HEK293 (cell line): ENCODE measurements at regions not wholly inside any gene's neighbourhood (a gene's known extent, or its start where the extent isn't known, plus 50 kb on each side); places are given as distances from the start of the nearest gene placed in this dataset.

Experiments
- CTCF ChIP-seq: fragments of 450-650 bp; formaldehyde crosslinking; IDR thresholded peaks from 2 replicates; pipeline ENCODE4 v1.5.1; 2016; ENCODE audit warnings: missing biosample characterization, missing genetic modification characterization
- FEZF1 ChIP-seq: fragments of 450-650 bp; formaldehyde crosslinking; IDR thresholded peaks from 2 replicates; pipeline ENCODE4 v1.5.1; 2016; ENCODE audit warnings: missing biosample characterization, missing genetic modification characterization
- ZNF155 ChIP-seq: fragments of 450-650 bp; formaldehyde crosslinking; IDR thresholded peaks from 2 replicates; pipeline ENCODE4 v1.5.1; 2016; ENCODE audit warnings: missing biosample characterization, missing genetic modification characterization
- ZNF174 ChIP-seq: fragments of 450-650 bp; formaldehyde crosslinking; IDR thresholded peaks from 2 replicates; pipeline ENCODE4 v1.5.0; 2017; ENCODE audit warnings: missing biosample characterization, mild to moderate bottlenecking, missing genetic modification characterization
- ZNF24 ChIP-seq: fragments of 450-650 bp; formaldehyde crosslinking; IDR thresholded peaks from 2 replicates; pipeline ENCODE4 v1.5.1; 2016; ENCODE audit warnings: missing biosample characterization, missing genetic modification characterization
- ZNF518A ChIP-seq: fragments of 450-650 bp; formaldehyde crosslinking; conservative IDR thresholded peaks from 2 replicates; pipeline ENCODE4 v1.5.1; 2016; ENCODE audit warnings: low read depth, missing biosample characterization, missing genetic modification characterization
- ZNF544 ChIP-seq: fragments of 450-650 bp; formaldehyde crosslinking; IDR thresholded peaks from 2 replicates; pipeline ENCODE4 v1.5.0; 2017; ENCODE audit warnings: missing biosample characterization, missing genetic modification characterization
- ZNF621 ChIP-seq: fragments of 450-650 bp; formaldehyde crosslinking; IDR thresholded peaks from 2 replicates; pipeline ENCODE4 v1.5.1; 2017; ENCODE audit warnings: missing biosample characterization, missing genetic modification characterization
- ZNF664 ChIP-seq: fragments of 450-650 bp; formaldehyde crosslinking; IDR thresholded peaks from 2 replicates; pipeline ENCODE4 v1.5.1; 2016; ENCODE audit warnings: missing biosample characterization, missing genetic modification characterization
- ZNF837 ChIP-seq: fragments of 450-650 bp; formaldehyde crosslinking; IDR thresholded peaks from 2 replicates; pipeline ENCODE4 v1.5.1; 2016; ENCODE audit warnings: missing biosample characterization, missing genetic modification characterization
- ZSCAN30 ChIP-seq: fragments of 450-650 bp; IDR thresholded peaks from 2 replicates; pipeline ENCODE4 v1.5.1; 2018; ENCODE audit warnings: missing biosample characterization, mild to moderate bottlenecking, missing genetic modification characterization, moderate library complexity
- TF ChIP-seq, protein P1 (sequence below): fragments of 450-650 bp; formaldehyde crosslinking; IDR thresholded peaks from 2 replicates; pipeline ENCODE4 v1.5.1; 2016; ENCODE audit warnings: missing biosample characterization, missing genetic modification characterization
- TF ChIP-seq, protein P2 (sequence below): fragments of 450-650 bp; formaldehyde crosslinking; IDR thresholded peaks from 2 replicates; pipeline ENCODE4 v1.5.1; 2017; ENCODE audit warnings: missing biosample characterization, missing genetic modification characterization

- TF ChIP-seq ZNF155 (tag by site-specific recombination) (no peak), ZNF518A (no peak), ZNF544 (tag by site-specific recombination) (no peak), ZNF174 (tag by site-specific recombination) (no peak), FEZF1 (no peak), CTCF (tag by site-specific recombination) (no peak), ZNF837 (no peak), ZNF621 (tag by site-specific recombination) (no peak), ZSCAN30 (tag by site-specific recombination) (no peak), ZNF24 (tag by site-specific recombination) (no peak), ZNF664 (no peak)
- TF ChIP-seq, protein P1, sequence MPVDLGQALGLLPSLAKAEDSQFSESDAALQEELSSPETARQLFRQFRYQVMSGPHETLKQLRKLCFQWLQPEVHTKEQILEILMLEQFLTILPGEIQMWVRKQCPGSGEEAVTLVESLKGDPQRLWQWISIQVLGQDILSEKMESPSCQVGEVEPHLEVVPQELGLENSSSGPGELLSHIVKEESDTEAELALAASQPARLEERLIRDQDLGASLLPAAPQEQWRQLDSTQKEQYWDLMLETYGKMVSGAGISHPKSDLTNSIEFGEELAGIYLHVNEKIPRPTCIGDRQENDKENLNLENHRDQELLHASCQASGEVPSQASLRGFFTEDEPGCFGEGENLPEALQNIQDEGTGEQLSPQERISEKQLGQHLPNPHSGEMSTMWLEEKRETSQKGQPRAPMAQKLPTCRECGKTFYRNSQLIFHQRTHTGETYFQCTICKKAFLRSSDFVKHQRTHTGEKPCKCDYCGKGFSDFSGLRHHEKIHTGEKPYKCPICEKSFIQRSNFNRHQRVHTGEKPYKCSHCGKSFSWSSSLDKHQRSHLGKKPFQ (tag by site-specific recombination) = no peak
- TF ChIP-seq, protein P2, sequence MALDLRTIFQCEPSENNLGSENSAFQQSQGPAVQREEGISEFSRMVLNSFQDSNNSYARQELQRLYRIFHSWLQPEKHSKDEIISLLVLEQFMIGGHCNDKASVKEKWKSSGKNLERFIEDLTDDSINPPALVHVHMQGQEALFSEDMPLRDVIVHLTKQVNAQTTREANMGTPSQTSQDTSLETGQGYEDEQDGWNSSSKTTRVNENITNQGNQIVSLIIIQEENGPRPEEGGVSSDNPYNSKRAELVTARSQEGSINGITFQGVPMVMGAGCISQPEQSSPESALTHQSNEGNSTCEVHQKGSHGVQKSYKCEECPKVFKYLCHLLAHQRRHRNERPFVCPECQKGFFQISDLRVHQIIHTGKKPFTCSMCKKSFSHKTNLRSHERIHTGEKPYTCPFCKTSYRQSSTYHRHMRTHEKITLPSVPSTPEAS (tag by site-specific recombination) = no peak
Observed at GRCh38 chr3:182190056-182190455, 478.3 kb downstream of the SOX2 start.
